ENCODE measurements at regions not wholly inside any gene's neighbourhood (a gene's known extent, or its start where the extent isn't known, plus 50 kb on each side); places are given as distances from the start of the nearest gene placed in this dataset.

DNA sequence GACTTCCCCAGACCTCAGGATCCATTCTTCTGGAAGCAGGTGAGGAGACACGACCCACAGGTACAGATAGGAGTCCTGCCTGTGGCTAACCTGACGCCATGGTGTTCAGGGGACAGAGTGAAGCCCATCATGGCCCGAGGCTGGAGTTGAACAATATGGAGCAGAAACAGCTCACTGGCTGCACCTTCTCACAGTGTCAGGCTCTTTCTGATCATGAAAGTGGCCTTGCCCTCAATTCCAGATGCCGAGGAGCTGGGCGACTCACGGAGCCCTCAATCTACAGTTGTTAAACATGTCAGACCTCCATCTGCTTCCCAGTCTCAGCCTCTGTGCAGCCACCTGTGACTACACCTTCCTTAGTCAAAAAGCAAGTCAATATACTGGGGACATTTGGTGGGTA is 110.8 kb upstream of the SMAD3 start:
- H3K4me1 ChIP-seq (replicated peaks in 1 of 2; ENCODE audit: control insufficient read depth in 2 of 2, insufficient read depth in 2 of 2, low read length in 2 of 2): peaks cover 0 to 3% of the 10 kb centered on the region in 2 experiments; a peak in 1 of 5 replicates
- CTCF ChIA-PET (ENCODE audit: low intra/inter-chr PET ratio): no interaction called here
- peaks cover 0 to 6% of the 10 kb centered on the region in 2 experiments; a peak in 1 of 5 replicates for H3K27me3 ChIP-seq (ENCODE audit: control insufficient read depth in 2 of 2, insufficient read depth in 2 of 2, low read length in 2 of 2)
- no peaks in the 10 kb centered on the region for H3K79me2 ChIP-seq (ENCODE audit: control insufficient read depth, insufficient read depth, low read length)
- DNase-seq (ENCODE audit: extremely low read depth in 1 of 4, low spot score in 3 of 4): no peak
- BruUV-seq (replicated peaks): no TSS peak
- intact Hi-C loops (cut with micrococcal nuclease): loop anchor here (5.0 kb wide), 1 partner anchor 128 kb away; no protein-coding TSS in a partner anchor
- no peak overlapping the region for H3K4me3 ChIP-seq
- H3K27ac ChIP-seq (ENCODE audit: extremely low read depth, low read depth, low read length): no peak overlapping the region
- in situ Hi-C loops (cut with MboI): no loop called here
- no peak for FAIRE-seq
- H3K9me3 ChIP-seq (replicated peaks; ENCODE audit: control insufficient read depth, insufficient read depth, low read depth, low read length): no peaks in the 10 kb centered on the region
- no peaks in the 10 kb centered on the region for H3K9me1 ChIP-seq (ENCODE audit: control insufficient read depth, insufficient read depth, low read length)
- POLR2A ChIA-PET: interaction anchor here (0.6 to 1.6 kb wide), 2 partner anchors 9 to 301 kb away, joined by 3 to 5 read pairs; no protein-coding TSS in a partner anchor
- TF ChIP-seq STAT5B (CRISPR knock-in tag; IDR thresholded peaks at IDR 0.05) (no peak), RBBP5 (IDR thresholded peaks at IDR 0.05; ENCODE audit: borderline replicate concordance, insufficient read depth, low read length, poor library complexity, severe bottlenecking) (no peak), SMAD3 (CRISPR knock-in tag; conservative IDR thresholded peaks at IDR 0.05) (no peak), ZNF3 (CRISPR knock-in tag; IDR thresholded peaks at IDR 0.05) (no peak), NCOA2 (IDR thresholded peaks at IDR 0.05; ENCODE audit: partially characterized antibody in 2 of 2) (no peak), MTA1 (IDR thresholded peaks at IDR 0.05; ENCODE audit: borderline replicate concordance) (no peak), HNRNPH1 (optimal IDR thresholded peaks at IDR 0.05; ENCODE audit: low read depth, low read length) (no peak)
- WGBS (ENCODE audit: insufficient coverage, low coverage, missing lambda C conversion rate): 40% methylated on average over 6 of the region's 6 CpGs
- no peak overlapping the region for H3K9ac ChIP-seq (ENCODE audit: insufficient read depth in 1 of 2, low read depth in 2 of 2, low read length in 2 of 2)
- no peak for ATAC-seq
- no peaks in the 10 kb centered on the region for H4K20me1 ChIP-seq (replicated peaks; ENCODE audit: control insufficient read depth, insufficient read depth, low read length)
- H3K36me3 ChIP-seq (ENCODE audit: control insufficient read depth, insufficient read depth, low read length): no peaks in the 10 kb centered on the region
- H2AFZ ChIP-seq (ENCODE audit: low read depth, low read length): 0 out of 2 replicates have a peak overlapping the region, but pooled peaks have one; percentile 8
- H3K4me2 ChIP-seq (ENCODE audit: insufficient read depth, low read length): no peak overlapping the region
